Gastrocnemius medialis (tissue), 4 donors: ENCODE measurements at regions not wholly inside any gene's neighbourhood (a gene's known extent, or its start where the extent isn't known, plus 50 kb on each side); places are given as distances from the start of the nearest gene placed in this dataset.

Source experiments
- ATAC-seq, 2 donors: fragments of 150-250 bp; one replicate each; pipeline ENCODE4 v1.9.1; 2016
- DNase-seq, 2 donors: peaks; one replicate each; pipeline ENCODE4 v3.0.0-alpha.2; 2019
- H3K27ac ChIP-seq, 4 donors: fragments of 200-600 bp; sonication (generic); 1 replicate in 1 of 4; 2 replicates in 3 of 4; pipeline ENCODE4 v1.5.1; 2016 to 2018; ENCODE audit warnings: mild to moderate bottlenecking in 2 of 4, moderate library complexity in 1 of 4
- H3K27me3 ChIP-seq, 3 donors: fragments of 200-600 bp; sonication (generic) in 2 of 3; 1 replicate in 1 of 3; 2 replicates in 2 of 3; pipeline versions ENCODE4 v1.5.1 to v1.6.0; 2016 to 2019; ENCODE audit warnings: mild to moderate bottlenecking in 1 of 3, moderate library complexity in 1 of 3
- H3K36me3 ChIP-seq, 2 donors: fragments of 200-600 bp; sonication (generic) in 1 of 2; one replicate each; pipeline ENCODE4 v1.5.1; 2017 to 2018
- H3K4me1 ChIP-seq, 2 donors: fragments of 200-600 bp; sonication (generic) in 1 of 2; one replicate each; pipeline ENCODE4 v1.5.1; 2016 to 2017; ENCODE audit warnings: mild to moderate bottlenecking in 2 of 2
- H3K4me3 ChIP-seq, 4 donors: fragments of 200-600 bp; sonication (generic) in 3 of 4; 1 replicate in 1 of 4; 2 replicates in 3 of 4; pipeline ENCODE4 v1.5.1; 2016 to 2019; ENCODE audit warnings: mild to moderate bottlenecking in 2 of 4
- H3K9me3 ChIP-seq, 3 donors: fragments of 200-600 bp; sonication (generic) in 2 of 3; 1 replicate in 1 of 3; 2 replicates in 2 of 3; pipeline ENCODE4 v1.5.1; 2016 to 2019
- POLR2A ChIP-seq, 2 donors: fragments of 450-650 bp; IDR thresholded peaks; one replicate each; pipeline ENCODE4 v1.6.1; 2017; ENCODE audit warnings: antibody characterized with exemption in 2 of 2, mild to moderate bottlenecking in 2 of 2, moderate library complexity in 2 of 2
- in situ Hi-C, 4 donors: fragments of 200-750 bp; cut with MboI; loops; one replicate each; pipeline versions ENCODE4 v1.15.0 to v1.8.0; 2017; ENCODE audit warnings: low sequenced_read_pairs in 4 of 4
- intact Hi-C: fragments of 100-400 bp; cut with DNase I; formaldehyde crosslinking; loops from one replicate; pipeline ENCODE4 v1.15.1; 2023; ENCODE audit warnings: low total_unique reads
- TF ChIP-seq, protein P1 (sequence below), 5 experiments: fragments of 450-650 bp in 3 of 5; fragments of 200-600 bp in 2 of 5; sonication (generic) in 2 of 5; IDR thresholded peaks in 4 of 5; conservative IDR thresholded peaks in 1 of 5; 1 replicate in 4 of 5; 2 replicates in 1 of 5; pipeline ENCODE4 v1.5.1; 2016 to 2019; ENCODE audit warnings: antibody characterized with exemption in 5 of 5, mild to moderate bottlenecking in 3 of 5, moderate library complexity in 3 of 5

DNA sequence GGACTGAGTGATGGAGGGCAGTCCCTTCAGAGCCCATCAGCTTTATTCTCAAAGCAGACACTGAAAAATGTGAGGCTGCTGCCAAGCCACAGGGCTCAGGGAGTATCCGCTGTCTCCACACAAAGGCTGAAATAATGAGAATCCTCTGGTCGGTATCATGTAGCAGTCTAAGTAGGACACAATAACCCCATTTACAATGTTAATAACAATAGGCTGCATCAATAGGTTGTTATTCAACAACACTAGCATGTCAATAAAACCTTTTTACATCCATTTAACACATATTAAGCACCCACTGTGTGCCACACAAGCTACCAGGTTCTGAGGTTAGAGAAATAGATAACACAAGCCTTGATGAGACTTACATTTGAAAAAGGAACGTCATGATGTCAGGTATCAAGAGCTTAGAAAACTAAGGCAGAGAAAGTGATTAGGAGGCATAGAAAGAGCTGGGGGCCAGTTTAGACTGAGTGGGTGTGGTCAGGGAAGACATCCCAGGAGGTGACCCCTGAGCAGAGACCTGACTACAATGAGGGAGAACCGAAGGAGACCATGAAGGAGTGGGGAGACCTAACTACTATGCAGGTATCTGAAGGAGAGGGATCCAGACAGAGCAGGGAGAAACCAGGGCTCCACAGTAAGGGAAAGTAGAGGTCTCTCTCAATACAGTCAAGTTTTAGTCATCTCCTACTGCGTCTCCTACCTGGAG lies 140.1 kb upstream of the GRIA1 start:
- in situ Hi-C loops (no loop called here), intact Hi-C loops (no loop called here)
- Histone ChIP-seq H3K36me3 (no peaks in the 10 kb centered on the region), H3K27ac (no peak overlapping the region), H3K27me3 (no peaks in the 10 kb centered on the region), H3K4me1 (no peaks in the 10 kb centered on the region), H3K9me3 (no peaks in the 10 kb centered on the region), H3K4me3 (no peak overlapping the region)
- no peak for ATAC-seq
- DNase-seq: no peak
- TF ChIP-seq, protein P1, sequence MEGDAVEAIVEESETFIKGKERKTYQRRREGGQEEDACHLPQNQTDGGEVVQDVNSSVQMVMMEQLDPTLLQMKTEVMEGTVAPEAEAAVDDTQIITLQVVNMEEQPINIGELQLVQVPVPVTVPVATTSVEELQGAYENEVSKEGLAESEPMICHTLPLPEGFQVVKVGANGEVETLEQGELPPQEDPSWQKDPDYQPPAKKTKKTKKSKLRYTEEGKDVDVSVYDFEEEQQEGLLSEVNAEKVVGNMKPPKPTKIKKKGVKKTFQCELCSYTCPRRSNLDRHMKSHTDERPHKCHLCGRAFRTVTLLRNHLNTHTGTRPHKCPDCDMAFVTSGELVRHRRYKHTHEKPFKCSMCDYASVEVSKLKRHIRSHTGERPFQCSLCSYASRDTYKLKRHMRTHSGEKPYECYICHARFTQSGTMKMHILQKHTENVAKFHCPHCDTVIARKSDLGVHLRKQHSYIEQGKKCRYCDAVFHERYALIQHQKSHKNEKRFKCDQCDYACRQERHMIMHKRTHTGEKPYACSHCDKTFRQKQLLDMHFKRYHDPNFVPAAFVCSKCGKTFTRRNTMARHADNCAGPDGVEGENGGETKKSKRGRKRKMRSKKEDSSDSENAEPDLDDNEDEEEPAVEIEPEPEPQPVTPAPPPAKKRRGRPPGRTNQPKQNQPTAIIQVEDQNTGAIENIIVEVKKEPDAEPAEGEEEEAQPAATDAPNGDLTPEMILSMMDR (IDR thresholded peaks at IDR 0.05 in 4 of 5, conservative IDR thresholded peaks at IDR 0.05 in 1 of 5): no peak
- no peak for TF ChIP-seq POLR2A (IDR thresholded peaks at IDR 0.05)

DNA sequence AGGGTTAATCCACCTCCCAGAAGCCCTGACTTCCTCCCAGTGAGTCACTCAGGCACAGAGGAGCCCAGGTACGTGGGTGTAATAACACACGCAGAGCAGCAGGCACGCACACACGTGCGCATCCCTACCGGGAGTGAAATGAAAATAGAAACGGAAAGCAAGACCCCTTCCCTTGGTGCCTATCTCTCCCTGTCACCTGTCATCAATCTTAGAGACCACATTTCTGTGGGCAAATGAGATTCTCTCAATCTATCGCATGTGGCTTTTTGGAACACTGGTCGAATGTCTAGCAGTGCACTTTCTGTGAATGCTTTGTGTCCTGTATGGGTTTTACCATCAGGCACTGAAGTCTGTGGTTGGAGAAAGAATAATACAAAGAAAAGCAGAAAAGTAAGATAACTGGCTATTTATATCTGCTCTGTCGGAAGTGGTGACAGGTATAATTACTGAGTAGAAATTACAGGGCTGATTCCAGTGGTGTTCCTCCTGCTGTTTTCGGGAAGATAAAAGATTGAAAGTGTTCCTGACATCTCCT lies 137.7 kb upstream of the GRIA1 start:
- H3K27me3 ChIP-seq: no peaks in the 10 kb centered on the region
- no peaks in the 10 kb centered on the region for H3K36me3 ChIP-seq
- no peak overlapping the region for H3K4me3 ChIP-seq
- no peak for ATAC-seq
- H3K9me3 ChIP-seq: no peaks in the 10 kb centered on the region
- no peaks in the 10 kb centered on the region for H3K4me1 ChIP-seq
- intact Hi-C loops: no loop called here
- in situ Hi-C loops: no loop called here
- TF ChIP-seq POLR2A (IDR thresholded peaks at IDR 0.05): no peak
- TF ChIP-seq, protein P1 (IDR thresholded peaks at IDR 0.05 in 4 of 5, conservative IDR thresholded peaks at IDR 0.05 in 1 of 5): no peak
- DNase-seq: no peak
- no peak overlapping the region for H3K27ac ChIP-seq

GRCh38 chr5:153357493-153358112 lies 132.9 kb upstream of the GRIA1 start:
- no peak for TF ChIP-seq POLR2A (IDR thresholded peaks at IDR 0.05)
- TF ChIP-seq, protein P1 (IDR thresholded peaks at IDR 0.05 in 4 of 5, conservative IDR thresholded peaks at IDR 0.05 in 1 of 5): no peak
- Histone ChIP-seq H3K27me3 (no peaks in the 10 kb centered on the region), H3K36me3 (no peaks in the 10 kb centered on the region), H3K27ac (no peak overlapping the region), H3K4me1 (no peaks in the 10 kb centered on the region), H3K9me3 (no peaks in the 10 kb centered on the region), H3K4me3 (no peak overlapping the region)
- ATAC-seq: no peak
- in situ Hi-C loops: no loop called here
- intact Hi-C loops: no loop called here
- DNase-seq: no peak

GRCh38 chr5:153358315-153358976 lies 132.0 kb upstream of the GRIA1 start:
- ATAC-seq: no peak
- no peaks in the 10 kb centered on the region for H3K27me3 ChIP-seq
- intact Hi-C loops (no loop called here), in situ Hi-C loops (no loop called here)
- DNase-seq: no peak
- H3K4me1 ChIP-seq: no peaks in the 10 kb centered on the region
- H3K9me3 ChIP-seq: no peaks in the 10 kb centered on the region
- no peak overlapping the region for H3K27ac ChIP-seq
- no peak overlapping the region for H3K4me3 ChIP-seq
- H3K36me3 ChIP-seq: no peaks in the 10 kb centered on the region
- TF ChIP-seq, protein P1 (IDR thresholded peaks at IDR 0.05 in 4 of 5, conservative IDR thresholded peaks at IDR 0.05 in 1 of 5): no peak
- TF ChIP-seq POLR2A (IDR thresholded peaks at IDR 0.05): no peak
